ENCODE measurements at regions not wholly inside any gene's neighbourhood (a gene's known extent, or its start where the extent isn't known, plus 50 kb on each side); places are given as distances from the start of the nearest gene placed in this dataset.

DNA sequence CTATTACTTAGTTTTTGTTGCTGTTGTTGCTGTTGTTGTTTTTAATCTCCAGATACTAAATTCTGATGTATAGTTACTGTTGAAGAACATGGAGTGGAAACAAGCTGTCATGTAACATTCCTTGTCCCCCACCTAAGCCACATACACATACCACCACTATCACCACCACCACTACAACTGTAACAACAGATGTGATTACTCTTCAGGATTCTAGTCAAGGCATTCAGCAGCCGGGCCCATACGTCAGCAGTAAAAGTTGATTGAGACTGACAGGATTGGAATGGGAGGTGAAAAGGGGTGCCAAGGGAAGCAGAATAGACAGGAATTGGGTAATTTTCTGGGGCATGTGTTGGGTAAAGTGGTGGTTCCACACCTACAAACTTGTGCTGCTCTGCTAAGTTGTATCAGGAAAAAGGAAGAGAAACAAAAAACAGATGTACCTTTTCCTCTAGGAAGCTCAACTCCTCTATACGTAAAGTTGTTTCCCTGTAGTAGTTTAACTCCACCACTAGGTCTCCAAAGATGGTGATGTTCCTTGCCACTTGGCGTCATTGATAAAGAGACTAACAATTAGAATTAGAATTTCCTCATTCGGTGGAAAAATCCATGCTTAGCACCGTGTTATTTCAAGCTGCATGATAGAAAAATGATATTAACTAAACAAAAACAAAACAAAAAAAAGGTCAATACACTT, 138.6 kb downstream of the ARRDC3 start:
- TF ChIP-seq POLR2A (IDR thresholded peaks at IDR 0.05), result no peak
- TF ChIP-seq, protein P1, sequence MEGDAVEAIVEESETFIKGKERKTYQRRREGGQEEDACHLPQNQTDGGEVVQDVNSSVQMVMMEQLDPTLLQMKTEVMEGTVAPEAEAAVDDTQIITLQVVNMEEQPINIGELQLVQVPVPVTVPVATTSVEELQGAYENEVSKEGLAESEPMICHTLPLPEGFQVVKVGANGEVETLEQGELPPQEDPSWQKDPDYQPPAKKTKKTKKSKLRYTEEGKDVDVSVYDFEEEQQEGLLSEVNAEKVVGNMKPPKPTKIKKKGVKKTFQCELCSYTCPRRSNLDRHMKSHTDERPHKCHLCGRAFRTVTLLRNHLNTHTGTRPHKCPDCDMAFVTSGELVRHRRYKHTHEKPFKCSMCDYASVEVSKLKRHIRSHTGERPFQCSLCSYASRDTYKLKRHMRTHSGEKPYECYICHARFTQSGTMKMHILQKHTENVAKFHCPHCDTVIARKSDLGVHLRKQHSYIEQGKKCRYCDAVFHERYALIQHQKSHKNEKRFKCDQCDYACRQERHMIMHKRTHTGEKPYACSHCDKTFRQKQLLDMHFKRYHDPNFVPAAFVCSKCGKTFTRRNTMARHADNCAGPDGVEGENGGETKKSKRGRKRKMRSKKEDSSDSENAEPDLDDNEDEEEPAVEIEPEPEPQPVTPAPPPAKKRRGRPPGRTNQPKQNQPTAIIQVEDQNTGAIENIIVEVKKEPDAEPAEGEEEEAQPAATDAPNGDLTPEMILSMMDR (IDR thresholded peaks at IDR 0.05), result no peak
